ENCODE measurements at regions not wholly inside any gene's neighbourhood (a gene's known extent, or its start where the extent isn't known, plus 50 kb on each side); places are given as distances from the start of the nearest gene placed in this dataset.

- Histone ChIP-seq H3K27me3 (ENCODE audit: control insufficient read depth, insufficient read depth, low read length) (peaks cover 4% of the 10 kb centered on the region; the same call in 1 of the 2 replicates), H3K9me3 (ENCODE audit: control insufficient read depth, insufficient read depth, low read length) (peaks cover 3% of the 10 kb centered on the region; the same call in 1 of the 2 replicates), H3K36me3 (ENCODE audit: control insufficient read depth, insufficient read depth, low read length) (no peaks in the 10 kb centered on the region), H3K4me3 (ENCODE audit: low read depth, low read length) (no peak overlapping the region), H3K4me1 (ENCODE audit: control insufficient read depth, insufficient read depth, low read length) (peaks cover 8% of the 10 kb centered on the region), H3K27ac (ENCODE audit: low read depth, low read length) (no peak overlapping the region), H3K9ac (ENCODE audit: low read depth, low read length) (no peak overlapping the region)
Observed at GRCh38 chr5:73382401-73382740, 66.2 kb downstream of the FOXD1 start.

GRCh38 chr5:73381590-73382400 lies 66.8 kb downstream of the FOXD1 start:
- H3K4me1 ChIP-seq (ENCODE audit: control insufficient read depth, insufficient read depth, low read length), result peaks cover 8% of the 10 kb centered on the region
- H3K9ac ChIP-seq (ENCODE audit: low read depth, low read length), result no peak overlapping the region
- H3K36me3 ChIP-seq (ENCODE audit: control insufficient read depth, insufficient read depth, low read length), result no peaks in the 10 kb centered on the region
- no peak overlapping the region for H3K27ac ChIP-seq (ENCODE audit: low read depth, low read length)
- peaks cover 3% of the 10 kb centered on the region; the same call in 1 of the 2 replicates for H3K9me3 ChIP-seq (ENCODE audit: control insufficient read depth, insufficient read depth, low read length)
- peaks cover 4% of the 10 kb centered on the region; the same call in 1 of the 2 replicates for H3K27me3 ChIP-seq (ENCODE audit: control insufficient read depth, insufficient read depth, low read length)
- H3K4me3 ChIP-seq (ENCODE audit: low read depth, low read length), result no peak overlapping the region

DNA sequence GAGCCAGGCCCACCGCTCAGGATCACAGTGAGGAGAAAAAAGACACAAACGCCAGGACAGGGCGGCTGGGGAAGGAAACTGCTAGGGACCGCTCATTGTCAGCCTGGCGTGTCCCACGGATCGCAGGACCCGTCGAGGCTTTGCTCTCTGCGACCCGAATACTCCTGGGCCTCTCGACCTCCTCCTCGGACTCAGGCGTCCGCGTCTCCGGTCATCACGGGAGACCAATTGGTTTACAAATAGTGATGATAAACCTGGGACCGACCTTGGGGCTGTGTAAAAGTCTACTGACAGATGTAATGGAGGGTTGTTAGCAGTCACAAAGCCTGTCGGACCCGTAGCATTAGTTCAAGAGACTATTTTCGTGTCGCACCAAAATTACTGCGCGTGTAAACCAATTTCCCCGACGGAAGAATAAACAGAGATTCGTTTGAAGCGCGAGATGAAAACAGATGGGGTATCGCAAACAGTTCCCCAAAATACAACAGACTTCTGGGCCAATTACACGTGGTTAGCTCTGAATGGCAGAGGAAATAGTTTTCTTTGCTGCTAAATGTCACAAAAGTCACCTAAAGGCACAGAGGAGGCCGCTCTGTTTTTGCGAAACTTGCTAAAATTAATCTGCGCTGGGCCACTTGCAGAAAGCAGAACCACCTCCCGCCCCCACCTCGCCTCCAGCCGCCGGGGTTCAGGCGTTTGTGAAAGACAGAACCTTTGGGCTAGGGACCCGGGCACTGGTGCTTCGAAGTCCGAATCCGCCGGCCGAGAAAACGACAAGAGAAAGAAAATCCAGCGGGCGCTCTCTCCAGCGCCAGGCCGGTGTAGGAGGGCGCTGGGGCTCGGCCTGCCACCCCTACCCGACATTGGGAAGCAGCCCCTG lies 67.6 kb downstream of the FOXD1 start:
- Histone ChIP-seq H3K9ac (ENCODE audit: low read depth, low read length) (no peak overlapping the region), H3K9me3 (ENCODE audit: control insufficient read depth, insufficient read depth, low read length) (peaks cover 3% of the 10 kb centered on the region; the same call in 1 of the 2 replicates), H3K4me3 (ENCODE audit: low read depth, low read length) (no peak overlapping the region), H3K27me3 (ENCODE audit: control insufficient read depth, insufficient read depth, low read length) (peaks cover 4% of the 10 kb centered on the region; the same call in 1 of the 2 replicates), H3K36me3 (ENCODE audit: control insufficient read depth, insufficient read depth, low read length) (no peaks in the 10 kb centered on the region), H3K4me1 (ENCODE audit: control insufficient read depth, insufficient read depth, low read length) (peaks cover 8% of the 10 kb centered on the region), H3K27ac (ENCODE audit: low read depth, low read length) (no peak overlapping the region)

DNA sequence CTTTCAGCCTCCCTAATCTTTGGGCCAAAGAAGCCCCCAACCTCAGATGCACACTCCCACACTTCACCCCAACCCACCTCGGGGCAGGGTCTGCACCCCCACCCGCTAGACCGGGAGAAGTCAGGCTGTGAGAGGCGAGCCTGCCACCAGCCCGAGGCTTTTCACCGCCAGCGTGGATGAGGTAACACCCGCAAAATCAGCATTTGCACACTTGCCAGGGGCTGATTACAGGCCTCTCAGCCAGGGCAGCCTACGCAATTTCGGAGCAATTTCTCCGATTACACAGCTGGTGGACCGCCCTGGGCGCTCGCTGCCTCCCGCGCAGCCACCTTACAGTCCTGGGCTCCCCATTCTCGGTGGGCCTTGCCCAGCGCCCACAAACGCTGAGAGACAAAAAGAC lies 68.5 kb downstream of the FOXD1 start:
- Histone ChIP-seq H3K27me3 (ENCODE audit: control insufficient read depth, insufficient read depth, low read length) (peaks cover 4% of the 10 kb centered on the region; the same call in 1 of the 2 replicates), H3K9me3 (ENCODE audit: control insufficient read depth, insufficient read depth, low read length) (peaks cover 2% of the 10 kb centered on the region; the same call in 1 of the 2 replicates), H3K4me1 (ENCODE audit: control insufficient read depth, insufficient read depth, low read length) (peaks cover 8% of the 10 kb centered on the region), H3K36me3 (ENCODE audit: control insufficient read depth, insufficient read depth, low read length) (no peaks in the 10 kb centered on the region), H3K9ac (ENCODE audit: low read depth, low read length) (no peak overlapping the region), H3K27ac (ENCODE audit: low read depth, low read length) (no peak overlapping the region), H3K4me3 (ENCODE audit: low read depth, low read length) (no peak overlapping the region)

DNA sequence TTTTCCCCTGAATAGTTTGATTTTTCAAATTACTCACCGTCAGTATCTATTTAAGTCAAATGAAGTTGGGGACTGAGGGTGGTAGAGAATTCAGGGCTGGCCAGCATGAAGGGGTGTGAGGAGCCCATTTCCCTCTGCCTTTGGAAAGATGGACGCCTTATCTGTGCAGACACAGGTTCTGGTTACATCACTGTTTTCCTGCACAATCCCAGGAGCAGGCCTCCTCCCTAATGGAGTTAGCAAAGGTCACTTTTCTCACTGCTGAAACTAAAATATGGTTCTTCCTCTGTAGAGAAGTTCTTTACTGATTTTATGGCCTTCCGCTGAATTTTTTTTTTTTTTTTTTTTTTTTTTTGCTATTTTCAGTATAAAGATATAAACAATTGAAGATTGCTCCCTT lies 69.1 kb downstream of the FOXD1 start:
- peaks cover 4% of the 10 kb centered on the region; the same call in 1 of the 2 replicates for H3K27me3 ChIP-seq (ENCODE audit: control insufficient read depth, insufficient read depth, low read length)
- no peak overlapping the region for H3K4me3 ChIP-seq (ENCODE audit: low read depth, low read length)
- no peaks in the 10 kb centered on the region for H3K36me3 ChIP-seq (ENCODE audit: control insufficient read depth, insufficient read depth, low read length)
- H3K9me3 ChIP-seq (ENCODE audit: control insufficient read depth, insufficient read depth, low read length), result no peaks in the 10 kb centered on the region
- no peak overlapping the region for H3K9ac ChIP-seq (ENCODE audit: low read depth, low read length)
- peaks cover 8% of the 10 kb centered on the region for H3K4me1 ChIP-seq (ENCODE audit: control insufficient read depth, insufficient read depth, low read length)
- no peak overlapping the region for H3K27ac ChIP-seq (ENCODE audit: low read depth, low read length)

DNA sequence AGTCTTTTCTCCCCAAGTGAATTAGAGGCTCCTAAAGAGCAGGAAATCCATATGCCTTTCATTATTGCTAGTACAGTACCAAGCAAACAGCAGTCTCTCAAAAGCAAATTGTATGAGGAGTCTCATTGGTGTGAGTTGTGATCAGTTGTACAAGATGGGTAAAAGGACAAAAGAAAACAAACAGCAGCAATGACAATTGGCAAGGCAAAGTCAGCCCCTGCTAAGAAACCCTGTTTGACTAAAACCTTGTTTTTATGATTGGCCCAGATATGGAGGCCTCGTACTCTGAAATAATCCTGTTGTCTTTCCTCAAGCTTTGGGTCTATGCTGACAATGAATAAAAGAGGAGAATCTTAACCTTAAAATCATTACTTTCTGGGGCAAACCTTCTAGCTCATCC lies 69.8 kb downstream of the FOXD1 start:
- Histone ChIP-seq H3K36me3 (ENCODE audit: control insufficient read depth, insufficient read depth, low read length) (no peaks in the 10 kb centered on the region), H3K4me3 (ENCODE audit: low read depth, low read length) (no peak overlapping the region), H3K27me3 (ENCODE audit: control insufficient read depth, insufficient read depth, low read length) (peaks cover 4% of the 10 kb centered on the region; the same call in 1 of the 2 replicates), H3K9ac (ENCODE audit: low read depth, low read length) (no peak overlapping the region), H3K27ac (ENCODE audit: low read depth, low read length) (no peak overlapping the region), H3K4me1 (ENCODE audit: control insufficient read depth, insufficient read depth, low read length) (peaks cover 8% of the 10 kb centered on the region), H3K9me3 (ENCODE audit: control insufficient read depth, insufficient read depth, low read length) (no peaks in the 10 kb centered on the region)

DNA sequence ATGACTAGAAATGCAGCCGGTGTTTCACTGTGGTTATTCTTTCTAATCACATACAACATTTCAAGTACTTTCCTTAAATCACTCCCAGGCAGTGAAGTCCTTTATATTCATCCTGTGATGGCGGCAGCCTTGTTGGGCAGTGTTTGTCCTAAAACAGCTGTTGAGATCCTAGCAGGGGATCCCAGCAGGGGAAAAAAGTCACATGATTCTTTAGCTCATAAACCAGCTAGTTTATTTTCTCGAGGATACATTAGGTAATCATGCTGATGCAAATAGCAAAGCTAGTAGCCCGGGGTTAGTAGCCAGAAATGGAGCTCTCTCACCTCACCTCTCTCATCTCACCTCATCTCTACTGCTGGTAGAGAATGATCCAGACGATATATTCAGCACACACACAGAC lies 70.5 kb downstream of the FOXD1 start:
- peaks cover under 1% of the 10 kb centered on the region; the same call in 1 of the 2 replicates for H3K27me3 ChIP-seq (ENCODE audit: control insufficient read depth, insufficient read depth, low read length)
- no peak overlapping the region for H3K4me3 ChIP-seq (ENCODE audit: low read depth, low read length)
- no peaks in the 10 kb centered on the region for H3K9me3 ChIP-seq (ENCODE audit: control insufficient read depth, insufficient read depth, low read length)
- H3K9ac ChIP-seq (ENCODE audit: low read depth, low read length), result no peak overlapping the region
- no peak overlapping the region for H3K27ac ChIP-seq (ENCODE audit: low read depth, low read length)
- no peaks in the 10 kb centered on the region for H3K36me3 ChIP-seq (ENCODE audit: control insufficient read depth, insufficient read depth, low read length)
- H3K4me1 ChIP-seq (ENCODE audit: control insufficient read depth, insufficient read depth, low read length), result peaks cover 8% of the 10 kb centered on the region

GRCh38 chr5:73376618-73377170 lies 71.9 kb downstream of the FOXD1 start:
- Histone ChIP-seq H3K36me3 (ENCODE audit: control insufficient read depth, insufficient read depth, low read length) (no peaks in the 10 kb centered on the region), H3K4me1 (ENCODE audit: control insufficient read depth, insufficient read depth, low read length) (peaks cover 8% of the 10 kb centered on the region), H3K4me3 (ENCODE audit: low read depth, low read length) (no peak overlapping the region), H3K9ac (ENCODE audit: low read depth, low read length) (no peak overlapping the region), H3K27ac (ENCODE audit: low read depth, low read length) (no peak overlapping the region), H3K9me3 (ENCODE audit: control insufficient read depth, insufficient read depth, low read length) (no peaks in the 10 kb centered on the region), H3K27me3 (ENCODE audit: control insufficient read depth, insufficient read depth, low read length) (no peaks in the 10 kb centered on the region; the same call in 1 of the 2 replicates)

GRCh38 chr5:73375949-73376348 lies 72.6 kb downstream of the FOXD1 start:
- Histone ChIP-seq H3K27ac (ENCODE audit: low read depth, low read length) (no peak overlapping the region), H3K9me3 (ENCODE audit: control insufficient read depth, insufficient read depth, low read length) (no peaks in the 10 kb centered on the region), H3K4me1 (ENCODE audit: control insufficient read depth, insufficient read depth, low read length) (peaks cover 8% of the 10 kb centered on the region), H3K27me3 (ENCODE audit: control insufficient read depth, insufficient read depth, low read length) (no peaks in the 10 kb centered on the region; the same call in 1 of the 2 replicates), H3K9ac (ENCODE audit: low read depth, low read length) (no peak overlapping the region), H3K4me3 (ENCODE audit: low read depth, low read length) (no peak overlapping the region), H3K36me3 (ENCODE audit: control insufficient read depth, insufficient read depth, low read length) (no peaks in the 10 kb centered on the region)

DNA sequence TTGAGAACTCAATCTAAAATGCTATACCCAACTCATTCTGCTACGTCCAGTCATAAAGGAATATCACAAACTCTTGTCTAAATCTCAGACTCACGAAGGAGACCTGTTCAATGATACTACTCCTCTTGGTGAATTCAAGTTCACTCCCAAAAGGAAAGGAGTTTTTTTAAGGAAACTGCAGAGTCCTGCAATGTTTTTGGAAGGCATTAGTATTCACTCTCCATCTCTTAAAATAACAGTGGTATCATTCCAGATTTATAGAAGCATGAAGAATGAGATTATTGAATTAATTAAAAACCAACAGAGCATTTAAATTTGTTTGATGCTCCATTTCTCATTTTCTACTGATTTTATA lies 73.4 kb downstream of the FOXD1 start:
- no peak overlapping the region for H3K4me3 ChIP-seq (ENCODE audit: low read depth, low read length)
- peaks cover 8% of the 10 kb centered on the region for H3K4me1 ChIP-seq (ENCODE audit: control insufficient read depth, insufficient read depth, low read length)
- H3K36me3 ChIP-seq (ENCODE audit: control insufficient read depth, insufficient read depth, low read length), result no peaks in the 10 kb centered on the region
- no peak overlapping the region for H3K9ac ChIP-seq (ENCODE audit: low read depth, low read length)
- H3K27ac ChIP-seq (ENCODE audit: low read depth, low read length), result no peak overlapping the region
- no peaks in the 10 kb centered on the region; the same call in 1 of the 2 replicates for H3K27me3 ChIP-seq (ENCODE audit: control insufficient read depth, insufficient read depth, low read length)
- no peaks in the 10 kb centered on the region for H3K9me3 ChIP-seq (ENCODE audit: control insufficient read depth, insufficient read depth, low read length)

All from HUES48 (cell line).